ENCODE measurements at regions not wholly inside any gene's neighbourhood (a gene's known extent, or its start where the extent isn't known, plus 50 kb on each side); places are given as distances from the start of the nearest gene placed in this dataset.

DNA sequence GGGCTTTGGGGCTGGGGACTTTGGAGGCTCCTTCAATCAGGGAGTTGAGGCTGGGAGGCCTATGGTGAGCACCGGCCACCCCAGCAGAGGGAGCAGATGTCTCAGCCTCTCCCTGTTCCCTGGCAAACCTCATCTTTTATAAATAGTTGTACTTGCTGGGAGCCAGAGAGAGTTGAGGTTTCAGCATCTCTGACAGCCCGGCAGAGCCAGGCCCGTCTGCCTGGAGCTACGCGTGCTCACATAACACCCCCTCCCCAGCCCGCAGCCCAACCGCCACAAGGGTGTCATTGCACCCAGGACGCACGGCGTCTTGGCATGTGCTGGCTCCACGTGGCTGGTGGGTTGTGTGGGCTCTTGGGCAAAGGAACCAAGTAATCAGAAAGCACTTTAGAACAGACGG lies 127.1 kb downstream of the CHST1 start:
- H3K27me3 ChIP-seq (ENCODE audit: insufficient read depth, low read length), result peaks cover 4% of the 10 kb centered on the region; the same call in 1 of the 2 replicates
- no peak overlapping the region for H3K4me3 ChIP-seq (ENCODE audit: low read length)
- no peak overlapping the region for H3K27ac ChIP-seq (ENCODE audit: low read depth, low read length)
- H3K4me1 ChIP-seq (ENCODE audit: insufficient read depth, low read length), result no peaks in the 10 kb centered on the region
- H3K36me3 ChIP-seq (ENCODE audit: insufficient read depth, low read length), result no peaks in the 10 kb centered on the region
- 89% methylated on average over 12 of the region's 12 CpGs for WGBS
- no peaks in the 10 kb centered on the region for H3K9me3 ChIP-seq (ENCODE audit: insufficient read depth, low read depth, low read length)
- no peak overlapping the region for H3K9ac ChIP-seq (ENCODE audit: low read depth, low read length)

DNA sequence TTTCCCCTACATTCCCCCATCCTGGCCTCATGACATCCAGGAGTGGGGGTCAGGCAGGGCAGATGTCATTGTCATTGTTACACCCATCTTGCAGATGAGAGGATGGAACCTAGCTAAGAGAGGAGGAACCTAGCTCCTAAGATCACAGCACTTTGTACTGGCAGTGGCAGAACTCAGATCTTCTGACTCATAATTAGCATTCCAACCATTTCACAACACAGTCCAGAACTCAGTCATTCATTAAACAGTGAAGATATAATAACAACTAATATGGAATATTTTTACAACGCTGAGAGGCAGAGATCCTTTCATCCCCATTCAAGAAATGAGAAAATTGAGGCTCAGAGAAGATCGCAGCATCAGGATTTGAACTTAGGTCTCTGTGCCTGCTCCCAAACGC lies 127.8 kb downstream of the CHST1 start:
- no peak overlapping the region for H3K9ac ChIP-seq (ENCODE audit: low read depth, low read length)
- H3K9me3 ChIP-seq (ENCODE audit: insufficient read depth, low read depth, low read length), result no peaks in the 10 kb centered on the region
- WGBS, result 85% methylated on average over 3 of the region's 3 CpGs
- H3K4me1 ChIP-seq (ENCODE audit: insufficient read depth, low read length), result no peaks in the 10 kb centered on the region
- H3K36me3 ChIP-seq (ENCODE audit: insufficient read depth, low read length), result no peaks in the 10 kb centered on the region
- H3K27me3 ChIP-seq (ENCODE audit: insufficient read depth, low read length), result peaks cover 4% of the 10 kb centered on the region; the same call in 1 of the 2 replicates
- no peak overlapping the region for H3K27ac ChIP-seq (ENCODE audit: low read depth, low read length)
- no peak overlapping the region for H3K4me3 ChIP-seq (ENCODE audit: low read length)

DNA sequence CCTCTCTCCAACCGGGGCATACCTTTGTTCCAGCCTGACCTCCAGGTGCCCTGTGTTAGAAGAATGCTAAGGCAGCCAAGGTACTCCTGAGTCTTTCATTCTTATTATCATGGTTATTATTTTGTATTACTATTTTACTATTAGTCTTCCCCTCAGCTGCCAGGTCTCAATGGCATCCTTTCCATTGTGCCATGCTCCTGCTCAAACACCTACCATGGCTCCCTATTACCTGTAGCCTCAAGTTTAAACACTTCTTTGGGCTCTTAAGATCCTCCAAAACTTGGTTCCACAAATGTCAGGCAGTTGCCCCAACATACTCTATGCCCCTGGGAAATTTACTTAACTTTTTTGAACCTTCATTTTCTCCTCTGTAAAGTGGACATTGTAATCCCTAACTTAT lies 130.4 kb downstream of the CHST1 start:
- no peaks in the 10 kb centered on the region for H3K9me3 ChIP-seq (ENCODE audit: insufficient read depth, low read depth, low read length)
- WGBS, result 67% methylated on average over 1 of the region's 1 CpG
- H3K4me1 ChIP-seq (ENCODE audit: insufficient read depth, low read length), result no peaks in the 10 kb centered on the region
- H3K36me3 ChIP-seq (ENCODE audit: insufficient read depth, low read length), result no peaks in the 10 kb centered on the region
- H3K9ac ChIP-seq (ENCODE audit: low read depth, low read length), result no peak overlapping the region
- H3K4me3 ChIP-seq (ENCODE audit: low read length), result no peak overlapping the region
- no peak overlapping the region for H3K27ac ChIP-seq (ENCODE audit: low read depth, low read length)
- H3K27me3 ChIP-seq (ENCODE audit: insufficient read depth, low read length), result no peaks in the 10 kb centered on the region

- H3K27me3 ChIP-seq (ENCODE audit: insufficient read depth, low read length), result no peaks in the 10 kb centered on the region
These were observed 131.3 kb downstream of the CHST1 start for GRCh38 chr11:45534132-45534531.

GRCh38 chr11:45532546-45532945 lies 132.9 kb downstream of the CHST1 start:
- no peak overlapping the region for H3K4me3 ChIP-seq (ENCODE audit: low read length)
- no peak overlapping the region for H3K27ac ChIP-seq (ENCODE audit: low read depth, low read length)
- H3K9me3 ChIP-seq (ENCODE audit: insufficient read depth, low read depth, low read length), result no peaks in the 10 kb centered on the region
- no peaks in the 10 kb centered on the region for H3K36me3 ChIP-seq (ENCODE audit: insufficient read depth, low read length)
- H3K27me3 ChIP-seq (ENCODE audit: insufficient read depth, low read length), result no peaks in the 10 kb centered on the region
- H3K4me1 ChIP-seq (ENCODE audit: insufficient read depth, low read length), result no peaks in the 10 kb centered on the region
- no peak overlapping the region for H3K9ac ChIP-seq (ENCODE audit: low read depth, low read length)
- WGBS, result 91% methylated on average over 2 of the region's 2 CpGs

More at GRCh38 chr11:45534132-45534531, 131.3 kb downstream of the CHST1 start:
- Histone ChIP-seq H3K9me3 (ENCODE audit: insufficient read depth, low read depth, low read length) (no peaks in the 10 kb centered on the region), H3K4me1 (ENCODE audit: insufficient read depth, low read length) (no peaks in the 10 kb centered on the region), H3K36me3 (ENCODE audit: insufficient read depth, low read length) (no peaks in the 10 kb centered on the region), H3K27ac (ENCODE audit: low read depth, low read length) (no peak overlapping the region), H3K4me3 (ENCODE audit: low read length) (no peak overlapping the region), H3K9ac (ENCODE audit: low read depth, low read length) (no peak overlapping the region)
- 82% methylated on average over 5 of the region's 5 CpGs for WGBS

DNA sequence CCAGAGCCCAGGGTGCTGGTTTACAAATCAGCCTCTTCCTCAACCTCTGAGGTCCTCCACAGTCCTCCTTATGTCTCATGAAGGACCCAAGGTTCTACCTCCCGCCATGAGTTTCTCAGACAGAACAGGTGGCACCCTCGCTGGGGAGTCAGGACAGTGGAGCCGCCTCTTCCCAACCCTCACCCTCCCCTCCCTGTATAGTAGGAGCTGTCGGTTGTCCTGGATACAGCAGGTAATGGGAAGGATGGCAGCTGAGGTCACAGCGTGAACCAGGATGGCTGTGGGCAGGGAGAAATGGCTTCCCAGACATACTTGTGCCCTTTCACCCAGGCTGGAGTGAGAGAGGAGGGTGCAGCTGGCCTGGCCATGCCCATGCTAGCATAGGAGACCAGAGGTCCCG lies 134.6 kb downstream of the CHST1 start:
- Histone ChIP-seq H3K4me1 (ENCODE audit: insufficient read depth, low read length) (no peaks in the 10 kb centered on the region), H3K36me3 (ENCODE audit: insufficient read depth, low read length) (no peaks in the 10 kb centered on the region), H3K4me3 (ENCODE audit: low read length) (no peak overlapping the region), H3K27me3 (ENCODE audit: insufficient read depth, low read length) (no peaks in the 10 kb centered on the region), H3K9ac (ENCODE audit: low read depth, low read length) (no peak overlapping the region), H3K9me3 (ENCODE audit: insufficient read depth, low read depth, low read length) (no peaks in the 10 kb centered on the region), H3K27ac (ENCODE audit: low read depth, low read length) (no peak overlapping the region)
- WGBS, result 92% methylated on average over 5 of the region's 6 CpGs

DNA sequence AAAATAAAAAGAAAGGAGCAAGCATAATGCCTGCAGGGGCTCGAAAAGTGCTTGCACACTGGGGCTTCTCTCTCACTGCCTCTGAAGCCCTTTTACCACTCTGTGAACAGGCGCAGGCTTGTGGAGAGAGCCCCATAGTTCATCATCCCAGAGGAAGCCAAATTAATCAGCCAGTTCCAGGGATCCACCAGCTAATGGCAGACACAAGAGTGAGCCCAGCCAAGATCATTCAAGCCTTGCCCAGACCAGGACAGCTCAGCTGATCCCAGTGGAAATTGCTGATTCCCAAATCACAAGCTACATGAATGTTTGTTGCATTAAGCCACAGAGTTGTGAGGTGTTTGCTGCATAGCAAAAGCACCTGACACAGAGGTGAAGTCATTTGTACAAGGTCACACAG lies 135.3 kb downstream of the CHST1 start:
- WGBS, result 92% methylated on average over 2 of the region's 2 CpGs
- no peak overlapping the region for H3K4me3 ChIP-seq (ENCODE audit: low read length)
- H3K27ac ChIP-seq (ENCODE audit: low read depth, low read length), result no peak overlapping the region
- no peak overlapping the region for H3K9ac ChIP-seq (ENCODE audit: low read depth, low read length)
- no peaks in the 10 kb centered on the region for H3K4me1 ChIP-seq (ENCODE audit: insufficient read depth, low read length)
- H3K36me3 ChIP-seq (ENCODE audit: insufficient read depth, low read length), result no peaks in the 10 kb centered on the region
- no peaks in the 10 kb centered on the region for H3K9me3 ChIP-seq (ENCODE audit: insufficient read depth, low read depth, low read length)
- no peaks in the 10 kb centered on the region for H3K27me3 ChIP-seq (ENCODE audit: insufficient read depth, low read length)

GRCh38 chr11:45528435-45528834 lies 137.0 kb downstream of the CHST1 start:
- no peak overlapping the region for H3K9ac ChIP-seq (ENCODE audit: low read depth, low read length)
- H3K36me3 ChIP-seq (ENCODE audit: insufficient read depth, low read length), result no peaks in the 10 kb centered on the region
- H3K27ac ChIP-seq (ENCODE audit: low read depth, low read length), result no peak overlapping the region
- 94% methylated on average over 2 of the region's 2 CpGs for WGBS
- H3K27me3 ChIP-seq (ENCODE audit: insufficient read depth, low read length), result no peaks in the 10 kb centered on the region
- no peaks in the 10 kb centered on the region for H3K4me1 ChIP-seq (ENCODE audit: insufficient read depth, low read length)
- no peak overlapping the region for H3K4me3 ChIP-seq (ENCODE audit: low read length)
- H3K9me3 ChIP-seq (ENCODE audit: insufficient read depth, low read depth, low read length), result no peaks in the 10 kb centered on the region

DNA sequence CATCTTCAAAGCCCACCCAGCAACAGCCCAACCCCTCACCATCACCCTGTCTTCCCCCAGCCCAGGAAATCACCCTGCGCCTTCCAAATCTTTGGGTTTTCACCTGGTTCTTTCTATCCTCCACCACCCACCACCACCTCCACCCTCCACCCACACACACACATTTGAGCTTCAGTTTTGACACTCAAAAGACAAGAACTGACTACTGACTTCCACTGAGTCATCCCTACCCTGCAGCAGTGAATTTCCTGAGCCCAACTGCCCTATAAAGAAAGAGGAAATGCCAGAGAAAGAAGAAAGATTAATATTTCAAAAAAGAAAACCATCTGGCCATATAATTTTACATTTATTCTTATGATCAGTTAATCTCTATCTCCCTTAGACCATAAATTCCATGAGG lies 137.5 kb downstream of the CHST1 start:
- Histone ChIP-seq H3K4me3 (ENCODE audit: low read length) (no peak overlapping the region), H3K9ac (ENCODE audit: low read depth, low read length) (no peak overlapping the region), H3K27me3 (ENCODE audit: insufficient read depth, low read length) (no peaks in the 10 kb centered on the region), H3K36me3 (ENCODE audit: insufficient read depth, low read length) (no peaks in the 10 kb centered on the region), H3K27ac (ENCODE audit: low read depth, low read length) (no peak overlapping the region), H3K9me3 (ENCODE audit: insufficient read depth, low read depth, low read length) (no peaks in the 10 kb centered on the region), H3K4me1 (ENCODE audit: insufficient read depth, low read length) (no peaks in the 10 kb centered on the region)
- WGBS, result 86% methylated on average over 1 of the region's 1 CpG

DNA sequence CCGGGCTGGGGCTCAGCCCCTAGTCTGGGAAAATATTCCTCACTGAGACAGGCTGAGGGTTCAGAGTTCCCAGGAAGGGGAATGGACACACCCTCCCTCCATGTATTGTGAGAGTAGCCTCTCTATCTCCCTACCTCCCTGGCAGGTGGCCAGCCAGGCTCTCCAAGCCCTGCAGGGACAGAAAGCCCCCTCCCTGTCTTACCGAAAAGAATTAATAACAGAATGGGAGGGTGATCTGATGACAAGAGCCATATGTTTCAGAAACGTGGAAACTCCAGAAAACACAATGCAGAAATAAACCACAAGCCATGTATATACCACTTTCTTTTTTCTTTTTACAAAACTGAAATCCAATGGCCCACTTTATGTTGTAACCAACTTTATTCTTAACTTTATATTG lies 140.0 kb downstream of the CHST1 start:
- no peaks in the 10 kb centered on the region for H3K4me1 ChIP-seq (ENCODE audit: insufficient read depth, low read length)
- WGBS, result 72% methylated on average over 2 of the region's 3 CpGs
- no peak overlapping the region for H3K4me3 ChIP-seq (ENCODE audit: low read length)
- no peaks in the 10 kb centered on the region for H3K27me3 ChIP-seq (ENCODE audit: insufficient read depth, low read length)
- H3K36me3 ChIP-seq (ENCODE audit: insufficient read depth, low read length), result no peaks in the 10 kb centered on the region
- H3K9ac ChIP-seq (ENCODE audit: low read depth, low read length), result no peak overlapping the region
- no peak overlapping the region for H3K27ac ChIP-seq (ENCODE audit: low read depth, low read length)
- no peaks in the 10 kb centered on the region for H3K9me3 ChIP-seq (ENCODE audit: insufficient read depth, low read depth, low read length)

GRCh38 chr11:45523760-45524159 lies 141.7 kb downstream of the CHST1 start:
- H3K9me3 ChIP-seq (ENCODE audit: insufficient read depth, low read depth, low read length), result no peaks in the 10 kb centered on the region
- 89% methylated on average over 4 of the region's 5 CpGs for WGBS
- H3K4me3 ChIP-seq (ENCODE audit: low read length), result no peak overlapping the region
- no peaks in the 10 kb centered on the region for H3K36me3 ChIP-seq (ENCODE audit: insufficient read depth, low read length)
- H3K27ac ChIP-seq (ENCODE audit: low read depth, low read length), result no peak overlapping the region
- H3K4me1 ChIP-seq (ENCODE audit: insufficient read depth, low read length), result no peaks in the 10 kb centered on the region
- H3K9ac ChIP-seq (ENCODE audit: low read depth, low read length), result no peak overlapping the region
- no peaks in the 10 kb centered on the region for H3K27me3 ChIP-seq (ENCODE audit: insufficient read depth, low read length)

DNA sequence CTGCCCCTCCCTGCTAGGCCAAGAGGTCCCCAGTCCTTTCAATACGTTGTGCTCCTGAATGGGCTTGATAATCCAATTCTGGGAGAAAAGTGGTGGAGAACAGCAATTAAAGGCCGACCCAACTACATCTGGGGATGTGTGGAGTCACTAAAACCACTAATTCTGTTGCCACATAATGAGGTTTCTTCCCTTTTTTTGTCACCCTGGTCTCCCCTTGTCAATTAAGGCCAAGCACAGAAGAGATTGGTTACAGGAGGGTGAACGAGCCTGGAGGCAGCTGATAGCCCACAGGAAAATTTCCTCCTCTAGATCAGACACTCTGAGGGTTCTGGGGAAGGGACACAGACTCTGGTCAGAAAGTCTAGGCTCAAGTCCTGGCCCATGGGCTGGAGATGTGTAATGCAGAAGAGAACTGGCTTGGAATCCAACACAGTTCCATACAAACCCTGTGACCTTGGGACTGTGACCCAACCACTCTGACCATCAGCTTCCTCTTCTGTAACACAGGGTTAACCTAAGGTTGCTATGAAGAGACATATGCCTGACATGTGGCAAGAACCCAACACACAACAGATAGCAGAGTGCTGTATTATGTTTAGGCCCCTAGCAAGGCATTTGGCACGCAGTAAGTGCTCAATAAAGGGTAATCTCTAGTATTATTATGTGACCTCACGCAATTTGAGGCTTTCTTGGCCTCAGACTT lies 146.4 kb downstream of the CHST1 start:
- Histone ChIP-seq H3K27me3 (ENCODE audit: insufficient read depth, low read length) (no peaks in the 10 kb centered on the region), H3K9ac (ENCODE audit: low read depth, low read length) (no peak overlapping the region), H3K36me3 (ENCODE audit: insufficient read depth, low read length) (no peaks in the 10 kb centered on the region), H3K4me3 (ENCODE audit: low read length) (no peak overlapping the region), H3K27ac (ENCODE audit: low read depth, low read length) (no peak overlapping the region), H3K9me3 (ENCODE audit: insufficient read depth, low read depth, low read length) (no peaks in the 10 kb centered on the region), H3K4me1 (ENCODE audit: insufficient read depth, low read length) (no peaks in the 10 kb centered on the region)
- whole genome bisulfite sequencing, result 91% methylated on average over 5 of the region's 5 CpGs

Measured in HUES64 (cell line).